MM.1S (cell line): ENCODE measurements at regions not wholly inside any gene's neighbourhood (a gene's known extent, or its start where the extent isn't known, plus 50 kb on each side); places are given as distances from the start of the nearest gene placed in this dataset.

Experiments used
- DNase-seq: peaks from one replicate; pipeline ENCODE4 v3.0.0-alpha.2; 2015
- H2AFZ ChIP-seq: fragments of 300-600 bp; sonication (generic); 2 replicates; pipeline ENCODE4 v1.6.0; 2016; ENCODE audit warnings: antibody characterized with exemption, low read length
- H3F3A ChIP-seq: fragments of 300-600 bp; sonication (generic); 2 replicates; pipeline ENCODE4 v1.6.1; 2016; ENCODE audit warnings: mild to moderate bottlenecking, antibody characterized with exemption, low read length, moderate library complexity, mixed read lengths; ENCODE audit not compliant: insufficient read depth
- H3K27ac ChIP-seq: fragments of 300-600 bp; sonication (generic); 2 replicates; pipeline ENCODE4 v1.5.1; 2016; ENCODE audit warnings: mild to moderate bottlenecking, low read length
- H3K27me3 ChIP-seq: fragments of 300-600 bp; sonication (generic); replicated peaks from 2 replicates; pipeline ENCODE4 v1.6.0; 2016; ENCODE audit warnings: low read length; ENCODE audit not compliant: insufficient read depth
- H3K36me3 ChIP-seq: fragments of 300-600 bp; sonication (generic); replicated peaks from 2 replicates; pipeline ENCODE4 v1.6.1; 2016; ENCODE audit warnings: mild to moderate bottlenecking, low read length, mixed read lengths; ENCODE audit not compliant: insufficient read depth
- H3K4me1 ChIP-seq: fragments of 300-600 bp; sonication (generic); 2 replicates; pipeline ENCODE4 v1.6.1; 2016; ENCODE audit warnings: low read length, mixed read lengths
- H3K4me2 ChIP-seq: fragments of 300-600 bp; sonication (generic); 2 replicates; pipeline ENCODE4 v1.6.0; 2016; ENCODE audit warnings: low read depth, low read length
- H3K4me3 ChIP-seq: fragments of 300-600 bp; sonication (generic); 2 replicates; pipeline ENCODE4 v1.5.1; 2016; ENCODE audit warnings: low read length, mixed read lengths
- H3K79me2 ChIP-seq: fragments of 300-600 bp; sonication (generic); 2 replicates; pipeline ENCODE4 v1.6.1; 2016; ENCODE audit warnings: mixed run types, low read length, mixed read lengths
- H3K9ac ChIP-seq: fragments of 300-600 bp; sonication (generic); 2 replicates; pipeline ENCODE4 v1.6.1; 2016; ENCODE audit warnings: low read length, mixed read lengths
- H3K9me2 ChIP-seq: fragments of 300-600 bp; sonication (generic); replicated peaks from 2 replicates; pipeline ENCODE4 v1.6.1; 2016; ENCODE audit warnings: mild to moderate bottlenecking, low read length, mixed read lengths; ENCODE audit not compliant: insufficient read depth
- H3K9me3 ChIP-seq: fragments of 300-600 bp; sonication (generic); replicated peaks from 2 replicates; pipeline ENCODE4 v1.6.1; 2016; ENCODE audit warnings: mild to moderate bottlenecking, low read length, mixed read lengths; ENCODE audit not compliant: insufficient read depth
- H4K20me1 ChIP-seq: fragments of 300-600 bp; sonication (generic); 2 replicates; pipeline ENCODE4 v1.6.1; 2016; ENCODE audit warnings: mild to moderate bottlenecking, low read length, moderate library complexity, mixed read lengths; ENCODE audit not compliant: insufficient read depth
- CTCF ChIP-seq: fragments of 300-600 bp; sonication (generic); IDR thresholded peaks from 2 replicates; pipeline ENCODE4 v1.5.1; 2016; ENCODE audit warnings: antibody characterized with exemption, low read length, mixed read lengths
- EZH2 ChIP-seq: fragments of 300-600 bp; sonication (generic); optimal IDR thresholded peaks from 2 replicates; pipeline ENCODE3; 2017; ENCODE audit warnings: low read depth, mild to moderate bottlenecking, antibody characterized with exemption, low read length, mixed read lengths
- EZH2phosphoT487 ChIP-seq: fragments of 300-600 bp; sonication (generic); IDR thresholded peaks from 2 replicates; pipeline ENCODE4 v1.6.1; 2018; ENCODE audit warnings: antibody characterized with exemption, low read length

- Histone ChIP-seq H3K36me3 (no peaks in the 10 kb centered on the region), H3K79me2 (no peaks in the 10 kb centered on the region), H3F3A (no peaks in the 10 kb centered on the region), H3K27me3 (no peaks in the 10 kb centered on the region), H3K9ac (no peak overlapping the region), H3K4me2 (no peak overlapping the region), H3K27ac (no peak overlapping the region), H3K9me3 (no peaks in the 10 kb centered on the region), H2AFZ (no peak overlapping the region), H4K20me1 (no peaks in the 10 kb centered on the region), H3K4me3 (no peak overlapping the region), H3K4me1 (no peaks in the 10 kb centered on the region), H3K9me2 (no peaks in the 10 kb centered on the region)
- TF ChIP-seq CTCF (no peak), EZH2 (no peak), EZH2phosphoT487 (no peak)
- no peak for DNase-seq
Observed at GRCh38 chr2:516944-517343, 160.3 kb downstream of the TMEM18 start.

GRCh38 chr2:516131-516530, 161.1 kb downstream of the TMEM18 start:
- no peaks in the 10 kb centered on the region for H3K9me2 ChIP-seq
- TF ChIP-seq CTCF (no peak), EZH2phosphoT487 (no peak), EZH2 (no peak)
- no peaks in the 10 kb centered on the region for H3F3A ChIP-seq
- no peak for DNase-seq
- no peaks in the 10 kb centered on the region for H3K27me3 ChIP-seq
- H2AFZ ChIP-seq: no peak overlapping the region
- no peaks in the 10 kb centered on the region for H4K20me1 ChIP-seq
- no peak overlapping the region for H3K4me2 ChIP-seq
- H3K9me3 ChIP-seq: no peaks in the 10 kb centered on the region
- no peak overlapping the region for H3K9ac ChIP-seq
- no peaks in the 10 kb centered on the region for H3K79me2 ChIP-seq
- H3K27ac ChIP-seq: no peak overlapping the region
- no peak overlapping the region for H3K4me3 ChIP-seq
- no peaks in the 10 kb centered on the region for H3K4me1 ChIP-seq
- H3K36me3 ChIP-seq: no peaks in the 10 kb centered on the region

GRCh38 chr2:515441-516127, 161.6 kb downstream of the TMEM18 start:
- Histone ChIP-seq H3K36me3 (no peaks in the 10 kb centered on the region), H3K27me3 (no peaks in the 10 kb centered on the region), H3K4me2 (no peak overlapping the region), H3K4me1 (no peaks in the 10 kb centered on the region), H3K9me3 (no peaks in the 10 kb centered on the region), H3K9me2 (no peaks in the 10 kb centered on the region), H4K20me1 (no peaks in the 10 kb centered on the region), H3F3A (no peaks in the 10 kb centered on the region), H3K4me3 (no peak overlapping the region), H2AFZ (no peak overlapping the region), H3K27ac (no peak overlapping the region), H3K79me2 (no peaks in the 10 kb centered on the region), H3K9ac (no peak overlapping the region)
- no peak for DNase-seq
- TF ChIP-seq EZH2 (no peak), EZH2phosphoT487 (no peak), CTCF (no peak)
